ENCODE measurements at regions not wholly inside any gene's neighbourhood (a gene's known extent, or its start where the extent isn't known, plus 50 kb on each side); places are given as distances from the start of the nearest gene placed in this dataset.
"Not testable (repeated sequence)": the region's sequence is repeated elsewhere in the genome, so short reads cannot be mapped to it uniquely, and the experiment has no call there.

DNA sequence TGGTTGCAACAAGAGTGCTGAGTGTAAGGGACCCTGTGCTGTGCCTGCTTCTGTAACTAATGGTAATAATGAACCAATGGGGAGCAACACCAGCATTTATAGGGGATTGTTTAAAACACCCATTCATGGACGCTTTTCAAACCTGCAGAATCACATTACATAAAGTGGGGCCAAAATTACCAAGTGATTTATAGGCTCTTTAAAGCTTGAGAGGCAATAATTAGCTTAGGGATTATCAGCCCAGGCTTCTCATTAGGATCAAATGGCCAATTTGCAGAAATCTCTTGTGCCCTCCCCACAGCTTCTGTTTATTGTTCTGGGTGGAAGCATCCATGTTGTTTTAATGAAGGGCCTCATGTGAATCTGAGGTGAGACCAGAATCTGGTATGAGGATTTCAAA, 125.5 kb downstream of the ZNF486 start:
- not testable (repeated sequence) for DNase-seq (ENCODE audit: low read depth)

DNA sequence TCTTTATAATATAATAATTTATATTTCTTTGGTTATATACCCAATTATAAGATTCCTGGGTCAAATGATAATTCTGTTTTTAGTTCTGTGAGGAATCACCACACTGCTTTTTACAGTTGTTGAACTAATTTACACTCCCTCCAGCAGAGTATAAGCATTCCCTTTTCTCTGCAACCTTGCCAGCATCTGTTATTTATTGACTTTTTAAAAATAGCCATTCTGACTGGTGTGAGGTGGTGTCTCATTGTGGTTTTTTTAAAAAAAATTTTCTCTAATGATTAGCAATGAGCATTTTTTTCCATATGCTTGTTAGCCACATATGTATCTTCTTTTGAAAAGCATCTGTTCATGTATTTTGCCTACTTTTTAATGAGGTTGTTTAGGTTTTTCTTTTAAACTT, 122.2 kb downstream of the ZNF486 start:
- no peak for DNase-seq (ENCODE audit: low read depth)

DNA sequence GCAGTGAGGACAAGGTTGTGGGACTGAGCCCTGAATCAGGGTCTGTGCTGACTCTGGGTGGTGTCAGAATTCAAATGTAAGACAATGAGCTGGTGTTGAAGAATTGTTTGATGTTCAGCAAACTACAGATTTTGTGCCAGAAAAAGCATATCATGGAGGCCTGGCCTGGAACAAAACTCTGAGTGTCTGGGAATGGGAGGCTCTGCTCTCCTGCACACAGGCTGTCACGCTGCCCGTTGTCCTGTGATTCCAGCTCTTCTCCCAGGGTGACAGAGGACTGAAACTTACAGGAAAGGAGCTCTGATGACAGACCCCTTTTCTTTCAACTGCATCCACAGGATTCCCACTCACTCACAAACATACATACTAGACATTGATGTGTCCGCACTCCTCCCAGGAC, 120.1 kb downstream of the ZNF486 start:
- DNase-seq (ENCODE audit: low read depth) = no peak

GRCh38 chr19:20285876-20286275, 118.9 kb downstream of the ZNF486 start:
- DNase-seq (ENCODE audit: low read depth) = not testable (repeated sequence)

GRCh38 chr19:20279516-20279915, 112.5 kb downstream of the ZNF486 start:
- no peak for DNase-seq (ENCODE audit: low read depth)

GRCh38 chr19:20278342-20278741, 111.3 kb downstream of the ZNF486 start:
- DNase-seq (ENCODE audit: low read depth) = peak; percentile 52

- DNase-seq (ENCODE audit: low read depth) = not testable (repeated sequence)
These were observed 109.7 kb downstream of the ZNF486 start for GRCh38 chr19:20276732-20277082.

DNA sequence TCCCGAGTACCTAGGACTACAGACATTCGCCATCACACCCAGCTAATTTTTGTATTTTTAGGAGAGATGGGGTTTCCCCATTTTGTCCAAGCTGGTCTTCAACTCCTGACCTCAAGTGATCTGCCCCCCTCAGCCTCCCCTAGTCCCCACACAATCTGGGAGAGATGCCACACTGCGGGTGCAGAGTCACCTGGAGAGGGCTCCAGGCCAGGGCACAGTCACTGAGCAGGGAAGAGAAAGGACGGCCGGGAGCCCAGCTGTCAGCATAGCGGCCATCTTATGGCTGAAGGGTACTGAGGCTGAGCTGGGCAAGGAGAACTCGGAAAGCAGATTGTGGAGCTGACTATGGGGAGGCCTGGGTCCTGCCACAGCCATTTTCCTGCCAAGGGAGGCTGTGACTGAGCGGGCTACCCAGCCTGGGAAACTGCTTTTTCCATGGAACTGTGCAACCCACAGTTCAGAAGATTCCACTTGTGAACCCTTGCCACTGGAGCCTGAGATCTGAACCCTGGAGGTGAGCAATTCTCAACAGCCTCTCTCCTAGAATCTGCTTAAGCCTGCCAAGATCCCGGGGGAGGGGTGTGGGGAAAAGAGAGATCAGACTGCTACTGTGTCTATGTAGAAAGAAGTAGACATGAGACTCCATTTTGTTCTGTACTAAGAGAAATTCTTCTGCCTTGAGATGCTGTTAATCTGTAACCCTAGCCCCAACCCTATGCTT, 109.2 kb downstream of the ZNF486 start:
- no peak for DNase-seq (ENCODE audit: low read depth)

GRCh38 chr19:20273951-20274570, 107.0 kb downstream of the ZNF486 start:
- DNase-seq (ENCODE audit: low read depth) = no peak

GRCh38 chr19:20273376-20273775, 106.4 kb downstream of the ZNF486 start:
- no peak for DNase-seq (ENCODE audit: low read depth)

DNA sequence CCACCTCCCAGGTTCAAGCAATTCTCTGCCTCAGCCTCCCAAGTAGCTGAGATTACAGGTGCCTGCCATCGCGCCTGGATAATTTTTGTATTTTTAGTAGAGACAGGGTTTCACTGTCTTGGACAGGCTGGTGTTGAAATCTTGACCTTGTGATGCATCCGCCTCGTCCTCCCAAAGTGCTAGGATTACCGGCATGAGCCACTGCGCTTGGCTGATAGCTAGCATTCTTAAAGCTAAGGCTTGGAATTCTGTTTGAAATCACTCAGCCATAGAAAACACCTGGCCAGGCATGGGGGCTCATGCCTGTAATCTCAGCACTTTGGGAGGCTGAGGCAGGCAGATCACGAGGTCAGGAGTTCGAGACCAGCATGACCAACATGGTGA, 105.6 kb downstream of the ZNF486 start:
- not testable (repeated sequence) for DNase-seq (ENCODE audit: low read depth)

DNA sequence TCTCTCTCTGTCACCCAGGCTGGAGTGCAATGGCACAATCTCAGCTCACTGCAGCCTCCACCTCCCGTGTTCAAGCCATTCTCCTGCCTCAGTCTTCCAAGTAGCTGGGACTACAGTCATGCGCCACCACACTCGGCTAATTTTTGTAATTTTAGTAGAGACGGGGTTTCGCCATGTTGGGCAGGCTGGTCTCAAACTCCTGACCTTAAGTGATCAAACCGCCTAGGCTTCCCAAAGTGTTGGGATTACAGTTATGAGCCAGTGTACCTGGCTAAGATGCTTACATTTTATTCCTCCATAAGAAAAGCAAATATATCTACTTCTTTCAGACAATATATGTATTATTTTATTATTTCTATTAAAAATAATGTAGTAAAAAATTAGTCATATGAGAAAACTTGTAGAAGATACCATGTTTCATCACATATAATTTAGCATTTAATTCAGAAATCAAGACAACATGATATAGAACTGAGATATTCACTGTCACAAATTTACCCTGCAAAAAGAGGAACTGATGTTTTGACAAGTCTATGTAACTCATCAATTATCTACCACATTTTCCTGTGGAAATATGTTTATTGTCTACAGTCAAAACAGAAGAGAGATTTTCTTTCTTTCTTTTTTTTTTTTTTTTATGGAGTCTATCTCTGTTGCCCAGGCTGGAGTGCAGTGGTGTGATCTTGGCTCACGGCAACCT, 105.1 kb downstream of the ZNF486 start:
- DNase-seq (ENCODE audit: low read depth) = not testable (repeated sequence)

DNA sequence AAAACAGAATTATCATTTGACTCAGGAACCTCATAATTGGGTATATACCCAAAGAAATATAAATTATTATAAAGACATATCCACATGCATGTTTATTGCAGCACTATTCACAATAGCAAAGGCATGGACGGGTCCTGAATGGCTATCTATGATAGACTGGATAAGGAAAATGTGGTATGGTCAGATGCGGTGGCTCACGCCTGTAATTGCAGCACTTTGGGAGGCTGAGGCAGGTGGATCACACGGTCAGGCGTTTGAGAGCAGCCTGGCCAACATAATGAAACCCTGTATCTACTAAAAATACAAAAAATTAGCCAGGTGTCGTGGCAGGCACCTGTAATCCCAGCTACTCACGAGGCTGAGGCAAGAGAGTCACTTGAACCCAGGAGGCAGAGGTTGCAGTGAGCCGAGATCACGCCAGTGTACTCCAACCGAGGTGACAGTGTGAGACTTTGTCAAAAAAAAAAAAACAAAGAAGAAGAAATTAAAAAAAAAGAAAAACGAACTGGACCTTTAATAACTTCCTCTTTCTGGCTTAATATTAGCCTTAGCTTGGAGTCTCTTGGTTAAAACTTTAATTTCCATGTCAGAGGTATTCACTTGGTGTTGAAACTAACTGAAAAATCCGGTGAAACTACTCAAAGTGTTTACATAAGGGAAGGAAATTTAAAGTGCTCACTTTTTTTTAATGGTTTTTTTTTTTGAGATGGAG, 104.4 kb downstream of the ZNF486 start:
- no peak for DNase-seq (ENCODE audit: low read depth)

GRCh38 chr19:20269461-20269860, 102.4 kb downstream of the ZNF486 start:
- DNase-seq (ENCODE audit: low read depth) = no peak

GRCh38 chr19:20261513-20261912, 94.5 kb downstream of the ZNF486 start:
- not testable (repeated sequence) for DNase-seq (ENCODE audit: low read depth)

GRCh38 chr19:20260738-20261137, 93.7 kb downstream of the ZNF486 start:
- DNase-seq (ENCODE audit: low read depth) = not testable (repeated sequence)

DNA sequence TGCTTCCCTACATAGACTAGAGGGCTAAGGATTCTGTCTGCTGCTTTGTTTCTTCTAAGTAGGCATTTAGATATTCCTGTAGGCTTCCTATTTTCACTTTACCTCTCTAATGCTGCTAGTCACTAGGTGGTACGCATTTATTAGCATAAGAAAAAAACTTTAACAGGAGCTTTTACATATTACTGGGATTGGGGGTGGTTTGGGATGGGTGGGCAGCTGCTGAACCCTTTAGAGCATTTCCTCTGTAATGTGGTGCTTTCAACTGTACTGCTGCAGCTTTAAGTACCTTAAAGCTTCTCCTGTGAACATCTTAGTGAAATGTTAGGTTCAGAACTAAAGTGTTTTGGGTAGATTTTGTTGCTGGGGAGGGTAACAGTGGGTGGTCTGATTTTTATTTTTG, 92.6 kb downstream of the ZNF486 start:
- no peak for DNase-seq (ENCODE audit: low read depth)

GRCh38 chr19:20256606-20257005, 89.6 kb downstream of the ZNF486 start:
- DNase-seq (ENCODE audit: low read depth) = no peak

GRCh38 chr19:20254121-20254520, 87.1 kb downstream of the ZNF486 start:
- DNase-seq (ENCODE audit: low read depth) = no peak

- DNase-seq (ENCODE audit: low read depth) = no peak
These were observed 85.6 kb downstream of the ZNF486 start for GRCh38 chr19:20252613-20253012.

DNA sequence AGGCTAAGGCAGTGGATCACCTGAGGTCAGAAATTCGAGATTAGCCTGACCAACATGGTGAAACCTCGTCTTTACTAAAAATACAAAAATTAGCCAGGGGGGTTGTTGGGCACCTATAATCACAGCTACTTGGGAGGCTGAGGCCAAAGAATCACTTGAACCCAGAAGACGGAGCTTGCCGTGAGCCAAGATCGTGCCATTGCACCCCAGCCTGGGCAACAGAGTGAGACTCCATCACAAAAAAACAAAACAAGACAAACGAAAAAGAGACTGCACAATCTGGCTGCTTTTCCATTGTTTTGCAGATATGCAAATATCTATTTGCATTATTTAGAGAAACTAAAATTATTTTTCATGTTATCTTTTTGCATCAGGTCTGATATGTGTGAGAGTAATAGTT, 83.6 kb downstream of the ZNF486 start:
- DNase-seq (ENCODE audit: low read depth) = no peak

- DNase-seq (ENCODE audit: low read depth) = no peak
These were observed 83.1 kb downstream of the ZNF486 start for GRCh38 chr19:20250121-20250520.

Data from iris pigment epithelial cell (primary cell).